OCI-LY7 (cell line): ENCODE measurements at regions not wholly inside any gene's neighbourhood (a gene's known extent, or its start where the extent isn't known, plus 50 kb on each side); places are given as distances from the start of the nearest gene placed in this dataset.

ENCODE experiments used
- BruUV-seq: library from RNA; stranded (reverse); fragments of 400-500 nt; replicated peaks from 2 replicates; lab custom pipeline; 2021; lab: Mats Ljungman, UMichigan
- CTCF ChIA-PET: fragments of 300-600 bp; sonication (Branson Sonifier 250); formaldehyde crosslinking; loops from one replicate; lab custom pipeline; 2022; ENCODE audit warnings: antibody characterized with exemption; ENCODE audit not compliant: unreplicated experiment; lab: Charles Lee
- POLR2A ChIA-PET: fragments of 300-600 bp; sonication (Branson Sonifier 250); formaldehyde crosslinking; loops from one replicate; lab custom pipeline; 2022; ENCODE audit warnings: antibody characterized with exemption; lab: Charles Lee
- DNase-seq: peaks from one replicate; pipeline ENCODE4 v3.0.0-alpha.2; 2015; ENCODE audit warnings: low spot score
- H2AFZ ChIP-seq: fragments of 200-600 bp; sonication (generic), shearing (Covaris generic); 2 replicates; pipeline ENCODE4 v1.6.1; 2014; ENCODE audit warnings: mild to moderate bottlenecking, antibody characterized with exemption, low read length, moderate library complexity
- H3K27ac ChIP-seq: fragments of 200-600 bp; sonication (generic); 2 replicates; pipeline ENCODE4 v1.5.1; 2014; ENCODE audit warnings: mixed run types, low read depth, mild to moderate bottlenecking, moderate library complexity, low read length, inconsistent platforms; ENCODE audit not compliant: poor library complexity, severe bottlenecking
- H3K36me3 ChIP-seq: fragments of 200-600 bp; sonication (generic); 2 replicates; pipeline ENCODE4 v1.6.1; 2014; ENCODE audit warnings: mild to moderate bottlenecking, antibody characterized with exemption, low read length, moderate library complexity, mixed read lengths; ENCODE audit not compliant: insufficient read depth
- H3K4me1 ChIP-seq: fragments of 200-600 bp; sonication (generic); 2 replicates; pipeline ENCODE4 v1.5.1; 2014; ENCODE audit warnings: mild to moderate bottlenecking, low read length; ENCODE audit not compliant: insufficient read depth, poor library complexity, severe bottlenecking
- H3K4me2 ChIP-seq: fragments of 200-600 bp; sonication (generic); 2 replicates; pipeline ENCODE4 v1.6.1; 2014; ENCODE audit warnings: mild to moderate bottlenecking, low read length
- H3K4me3 ChIP-seq: fragments of 200-600 bp; sonication (generic); 2 replicates; pipeline ENCODE4 v1.5.1; 2014; ENCODE audit warnings: mild to moderate bottlenecking, low read depth, low read length; ENCODE audit not compliant: poor library complexity, severe bottlenecking
- H3K79me2 ChIP-seq: fragments of 200-600 bp; sonication (generic); 2 replicates; pipeline ENCODE4 v1.6.1; 2016; ENCODE audit warnings: low read depth, mild to moderate bottlenecking, low read length, moderate library complexity, mixed read lengths; ENCODE audit not compliant: insufficient read depth
- H3K9me2 ChIP-seq: fragments of 200-600 bp; sonication (generic); 2 replicates; pipeline ENCODE4 v1.6.1; 2016; ENCODE audit warnings: mild to moderate bottlenecking, low read length, mixed read lengths; ENCODE audit not compliant: insufficient read depth
- H3K9me3 ChIP-seq: fragments of 200-600 bp; sonication (generic); 2 replicates; pipeline ENCODE4 v1.6.1; 2014; ENCODE audit warnings: mild to moderate bottlenecking, mixed run types, low read length, mixed read lengths
- H4K20me1 ChIP-seq: fragments of 200-600 bp; sonication (generic); 2 replicates; pipeline ENCODE4 v1.6.1; 2014; ENCODE audit warnings: mild to moderate bottlenecking, antibody characterized with exemption, low read length, moderate library complexity, mixed read lengths; ENCODE audit not compliant: insufficient read depth
- EZH2phosphoT487 ChIP-seq: fragments of 200-600 bp; sonication (generic); IDR thresholded peaks from 2 replicates; pipeline ENCODE4 v1.6.1; 2018; ENCODE audit warnings: low read depth, borderline replicate concordance, mild to moderate bottlenecking, mixed run types, antibody characterized with exemption, low read length, moderate library complexity, mixed read lengths
- intact Hi-C: fragments of 100-400 bp; cut with micrococcal nuclease; formaldehyde crosslinking; loops from one replicate; pipeline ENCODE4 v1.10.0; 2022; ENCODE audit not compliant: unreplicated experiment
- TF ChIP-seq, protein P1 (sequence below): fragments of 200-600 bp; sonication (generic); conservative IDR thresholded peaks from 2 replicates; pipeline ENCODE4 v1.5.1; 2014; ENCODE audit warnings: mild to moderate bottlenecking, antibody characterized with exemption, low read length, moderate library complexity, mixed read lengths

GRCh38 chr13:107251341-107251740 is 683.4 kb upstream of the ARGLU1 start:
- Histone ChIP-seq H3K4me3 (no peak overlapping the region), H4K20me1 (no peaks in the 10 kb centered on the region), H3K4me2 (no peak overlapping the region), H3K79me2 (no peaks in the 10 kb centered on the region), H3K9me2 (no peaks in the 10 kb centered on the region), H2AFZ (no peak overlapping the region), H3K27ac (no peak overlapping the region), H3K9me3 (no peaks in the 10 kb centered on the region), H3K4me1 (no peaks in the 10 kb centered on the region), H3K36me3 (no peaks in the 10 kb centered on the region)
- ChIA-PET CTCF (no interaction called here), POLR2A (no interaction called here)
- no peak for TF ChIP-seq EZH2phosphoT487
- TF ChIP-seq, protein P1, sequence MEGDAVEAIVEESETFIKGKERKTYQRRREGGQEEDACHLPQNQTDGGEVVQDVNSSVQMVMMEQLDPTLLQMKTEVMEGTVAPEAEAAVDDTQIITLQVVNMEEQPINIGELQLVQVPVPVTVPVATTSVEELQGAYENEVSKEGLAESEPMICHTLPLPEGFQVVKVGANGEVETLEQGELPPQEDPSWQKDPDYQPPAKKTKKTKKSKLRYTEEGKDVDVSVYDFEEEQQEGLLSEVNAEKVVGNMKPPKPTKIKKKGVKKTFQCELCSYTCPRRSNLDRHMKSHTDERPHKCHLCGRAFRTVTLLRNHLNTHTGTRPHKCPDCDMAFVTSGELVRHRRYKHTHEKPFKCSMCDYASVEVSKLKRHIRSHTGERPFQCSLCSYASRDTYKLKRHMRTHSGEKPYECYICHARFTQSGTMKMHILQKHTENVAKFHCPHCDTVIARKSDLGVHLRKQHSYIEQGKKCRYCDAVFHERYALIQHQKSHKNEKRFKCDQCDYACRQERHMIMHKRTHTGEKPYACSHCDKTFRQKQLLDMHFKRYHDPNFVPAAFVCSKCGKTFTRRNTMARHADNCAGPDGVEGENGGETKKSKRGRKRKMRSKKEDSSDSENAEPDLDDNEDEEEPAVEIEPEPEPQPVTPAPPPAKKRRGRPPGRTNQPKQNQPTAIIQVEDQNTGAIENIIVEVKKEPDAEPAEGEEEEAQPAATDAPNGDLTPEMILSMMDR = no peak
- DNase-seq = no peak
- BruUV-seq = no TSS peak
- intact Hi-C loops = no loop called here

DNA sequence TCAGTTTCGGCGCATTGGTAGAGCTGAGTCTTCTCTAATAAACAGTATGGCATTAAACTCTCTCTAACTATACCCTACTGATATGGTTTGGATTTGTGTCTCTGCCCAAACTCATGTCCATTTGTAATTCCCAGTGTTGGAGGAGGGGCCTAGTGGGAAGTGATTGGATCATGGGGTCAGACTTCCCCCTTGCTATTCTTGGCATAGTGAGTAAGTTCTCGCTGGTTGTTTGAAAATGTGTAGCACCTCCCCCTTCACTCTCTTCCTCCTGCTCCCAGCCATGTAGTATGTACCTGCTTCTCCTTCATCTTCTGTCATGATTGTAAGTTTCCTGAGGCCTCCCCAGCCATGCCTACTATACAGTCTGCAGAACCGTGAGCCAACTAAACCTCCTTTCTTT is 682.7 kb upstream of the ARGLU1 start:
- Histone ChIP-seq H3K4me3 (no peak overlapping the region), H3K79me2 (no peaks in the 10 kb centered on the region), H3K4me2 (no peak overlapping the region), H3K9me2 (no peaks in the 10 kb centered on the region), H2AFZ (no peak overlapping the region), H3K36me3 (no peaks in the 10 kb centered on the region), H3K27ac (no peak overlapping the region), H4K20me1 (no peaks in the 10 kb centered on the region), H3K4me1 (no peaks in the 10 kb centered on the region), H3K9me3 (no peaks in the 10 kb centered on the region)
- no peak for DNase-seq
- intact Hi-C loops = no loop called here
- BruUV-seq = no TSS peak
- POLR2A ChIA-PET = no interaction called here
- no peak for TF ChIP-seq EZH2phosphoT487
- TF ChIP-seq, protein P1 = no peak
- CTCF ChIA-PET = no interaction called here

- POLR2A ChIA-PET = no interaction called here
Observed at GRCh38 chr13:107244241-107244640, 676.3 kb upstream of the ARGLU1 start.

More at GRCh38 chr13:107244241-107244640, 676.3 kb upstream of the ARGLU1 start:
- no peak for DNase-seq
- Histone ChIP-seq H4K20me1 (no peaks in the 10 kb centered on the region), H3K79me2 (no peaks in the 10 kb centered on the region), H3K4me1 (no peaks in the 10 kb centered on the region), H3K4me3 (no peak overlapping the region), H3K36me3 (no peaks in the 10 kb centered on the region), H3K9me2 (no peaks in the 10 kb centered on the region), H3K4me2 (no peak overlapping the region), H3K27ac (no peak overlapping the region), H3K9me3 (no peaks in the 10 kb centered on the region), H2AFZ (no peak overlapping the region)
- no TSS peak for BruUV-seq
- intact Hi-C loops = no loop called here
- CTCF ChIA-PET = no interaction called here
- TF ChIP-seq, protein P1 = no peak
- no peak for TF ChIP-seq EZH2phosphoT487
